Fibroblast of skin of scalp (primary cell): ENCODE measurements at regions not wholly inside any gene's neighbourhood (a gene's known extent, or its start where the extent isn't known, plus 50 kb on each side); places are given as distances from the start of the nearest gene placed in this dataset.
"Not testable (repeated sequence)": the region's sequence is repeated elsewhere in the genome, so short reads cannot be mapped to it uniquely, and the experiment has no call there.

Source experiments
- DNase-seq: peaks from one replicate; pipeline ENCODE4 v3.0.0-alpha.2; 2013

GRCh38 chr6:147651-148050, 144.6 kb upstream of the DUSP22 start:
- not testable (repeated sequence) for DNase-seq

- DNase-seq = not testable (repeated sequence)
Observed at GRCh38 chr6:148051-148984, 144.0 kb upstream of the DUSP22 start.

- DNase-seq = not testable (repeated sequence)
Observed at GRCh38 chr6:150147-150546, 142.1 kb upstream of the DUSP22 start.

- DNase-seq = peak; percentile 32
Observed at GRCh38 chr6:152436-152835, 139.9 kb upstream of the DUSP22 start.

GRCh38 chr6:153026-153425, 139.3 kb upstream of the DUSP22 start:
- not testable (repeated sequence) for DNase-seq

- DNase-seq = not testable (repeated sequence)
Observed at GRCh38 chr6:153867-154266, 138.4 kb upstream of the DUSP22 start.

- peak; percentile 58 for DNase-seq
Observed at GRCh38 chr6:154321-155092, 137.8 kb upstream of the DUSP22 start.

GRCh38 chr6:156010-156409, 136.3 kb upstream of the DUSP22 start:
- no peak for DNase-seq

- DNase-seq = not testable (repeated sequence)
Observed at GRCh38 chr6:156441-157140, 135.7 kb upstream of the DUSP22 start.

- DNase-seq = not testable (repeated sequence)
Observed at GRCh38 chr6:157176-157575, 135.1 kb upstream of the DUSP22 start.

- not testable (repeated sequence) for DNase-seq
Observed at GRCh38 chr6:161657-162056, 130.6 kb upstream of the DUSP22 start.

- DNase-seq = no peak
Observed at GRCh38 chr6:164720-165119, 127.6 kb upstream of the DUSP22 start.

GRCh38 chr6:165263-165662, 127.0 kb upstream of the DUSP22 start:
- no peak for DNase-seq

- peak; percentile 22 for DNase-seq
Observed at GRCh38 chr6:165906-166305, 126.4 kb upstream of the DUSP22 start.

- DNase-seq = peak; percentile 57
Observed at GRCh38 chr6:168865-169455, 123.3 kb upstream of the DUSP22 start.

- no peak for DNase-seq
Observed at GRCh38 chr6:174036-174435, 118.3 kb upstream of the DUSP22 start.

GRCh38 chr6:175680-176079, 116.6 kb upstream of the DUSP22 start:
- no peak for DNase-seq

- no peak for DNase-seq
Observed at GRCh38 chr6:176766-177165, 115.5 kb upstream of the DUSP22 start.

- no peak for DNase-seq
Observed at GRCh38 chr6:178119-178518, 114.2 kb upstream of the DUSP22 start.

GRCh38 chr6:178929-179328, 113.4 kb upstream of the DUSP22 start:
- DNase-seq = not testable (repeated sequence)

GRCh38 chr6:179340-179950, 112.8 kb upstream of the DUSP22 start:
- no peak for DNase-seq

- not testable (repeated sequence) for DNase-seq
Observed at GRCh38 chr6:180091-180694, 112.1 kb upstream of the DUSP22 start.
